Erythroblast (primary cell): ENCODE measurements at regions not wholly inside any gene's neighbourhood (a gene's known extent, or its start where the extent isn't known, plus 50 kb on each side); places are given as distances from the start of the nearest gene placed in this dataset.

ENCODE experiments used
- GATA1 ChIP-seq: IDR thresholded peaks from 2 replicates; pipeline ENCODE4 v1.6.1; 2011; ENCODE audit warnings: low read depth, mild to moderate bottlenecking, control low read depth, low read length, moderate library complexity
- POLR2A ChIP-seq: IDR thresholded peaks from 2 replicates; pipeline ENCODE4 v1.6.1; 2011; ENCODE audit warnings: mild to moderate bottlenecking, low read length

DNA sequence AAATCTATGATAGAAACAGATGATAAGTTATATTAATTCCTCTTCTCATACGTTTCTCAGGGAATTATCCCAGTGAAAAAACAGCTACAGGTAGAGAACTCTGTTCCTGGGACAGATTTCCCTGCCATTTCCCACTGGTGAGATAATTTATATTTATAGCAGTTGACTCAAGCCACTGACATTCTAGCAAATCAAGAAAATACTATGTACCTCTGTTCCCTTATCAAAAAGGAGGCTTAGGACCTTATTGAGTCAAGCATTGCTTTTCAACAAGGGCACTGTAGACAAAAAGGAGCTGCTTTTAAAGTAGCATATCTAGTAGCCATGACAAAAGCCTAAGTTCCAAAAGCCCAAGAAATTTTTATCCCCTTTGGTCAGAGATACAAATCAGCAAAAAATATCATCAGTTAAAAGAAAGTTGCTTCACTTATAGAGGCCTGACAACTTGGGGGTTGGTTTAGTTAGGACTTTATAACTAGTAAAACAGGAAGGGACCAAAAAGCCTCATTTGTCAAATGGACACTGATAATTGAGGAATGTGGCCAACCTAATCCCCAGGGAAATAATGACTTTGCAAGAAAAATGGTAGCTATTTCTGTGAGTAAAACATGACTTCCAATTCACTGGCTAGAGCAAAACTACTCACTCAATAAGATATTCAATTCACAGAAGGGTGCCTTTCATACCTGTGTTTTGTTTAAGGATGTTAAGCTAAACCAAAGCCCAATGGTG is 652.5 kb downstream of the SLITRK1 start:
- TF ChIP-seq POLR2A: no peak
- no peak for TF ChIP-seq GATA1
